Osteoblast (primary cell): ENCODE measurements at regions not wholly inside any gene's neighbourhood (a gene's known extent, or its start where the extent isn't known, plus 50 kb on each side); places are given as distances from the start of the nearest gene placed in this dataset.

ENCODE experiments used
- DNase-seq: peaks from one replicate; pipeline ENCODE4 v3.0.0; 2011; ENCODE audit warnings: low spot score, mixed read lengths; ENCODE audit not compliant: insufficient read length; ENCODE audit errors: missing footprints
- H2AFZ ChIP-seq: 2 replicates; pipeline ENCODE4 v1.6.0; 2011; ENCODE audit warnings: mild to moderate bottlenecking, low read length
- H3K27ac ChIP-seq: 2 replicates; pipeline ENCODE4 v1.5.1; 2011; ENCODE audit warnings: mild to moderate bottlenecking, low read depth, low read length, moderate library complexity
- H3K27me3 ChIP-seq: 2 replicates; pipeline ENCODE4 v1.6.0; 2012; ENCODE audit warnings: mild to moderate bottlenecking, control low read depth, inconsistent platforms, low read length, moderate library complexity; ENCODE audit not compliant: insufficient read depth
- H3K36me3 ChIP-seq: 2 replicates; pipeline ENCODE4 v1.5.1; 2011; ENCODE audit warnings: mild to moderate bottlenecking, low read length, control low read depth, moderate library complexity; ENCODE audit not compliant: insufficient read depth
- H3K4me1 ChIP-seq: 2 replicates; pipeline ENCODE4 v1.5.1; 2011; ENCODE audit warnings: mild to moderate bottlenecking, low read length, control low read depth, moderate library complexity; ENCODE audit not compliant: insufficient read depth
- H3K4me2 ChIP-seq: 2 replicates; pipeline ENCODE4 v1.6.0; 2011; ENCODE audit warnings: mild to moderate bottlenecking, low read length; ENCODE audit not compliant: insufficient read depth
- H3K4me3 ChIP-seq: fragments of 200-600 bp; sonication (generic); 3 replicates; pipeline ENCODE4 v1.5.1; 2012; ENCODE audit warnings: mild to moderate bottlenecking, low read length, inconsistent platforms; ENCODE audit not compliant: insufficient read depth
- H3K79me2 ChIP-seq: 2 replicates; pipeline ENCODE4 v1.6.0; 2012; ENCODE audit warnings: mild to moderate bottlenecking, low read length, control low read depth, inconsistent platforms; ENCODE audit not compliant: insufficient read depth
- H3K9me3 ChIP-seq: 2 replicates; pipeline ENCODE4 v1.5.1; 2011; ENCODE audit warnings: low read depth, low read length, control low read depth
- H4K20me1 ChIP-seq: 2 replicates; pipeline ENCODE4 v1.6.0; 2012; ENCODE audit warnings: mild to moderate bottlenecking, low read length, control low read depth; ENCODE audit not compliant: insufficient read depth
- TF ChIP-seq, protein P1 (sequence below): IDR thresholded peaks from 2 replicates; pipeline ENCODE4 v1.5.1; 2011; ENCODE audit warnings: mild to moderate bottlenecking, low read depth, low read length, moderate library complexity; ENCODE audit errors: extremely low read depth

DNA sequence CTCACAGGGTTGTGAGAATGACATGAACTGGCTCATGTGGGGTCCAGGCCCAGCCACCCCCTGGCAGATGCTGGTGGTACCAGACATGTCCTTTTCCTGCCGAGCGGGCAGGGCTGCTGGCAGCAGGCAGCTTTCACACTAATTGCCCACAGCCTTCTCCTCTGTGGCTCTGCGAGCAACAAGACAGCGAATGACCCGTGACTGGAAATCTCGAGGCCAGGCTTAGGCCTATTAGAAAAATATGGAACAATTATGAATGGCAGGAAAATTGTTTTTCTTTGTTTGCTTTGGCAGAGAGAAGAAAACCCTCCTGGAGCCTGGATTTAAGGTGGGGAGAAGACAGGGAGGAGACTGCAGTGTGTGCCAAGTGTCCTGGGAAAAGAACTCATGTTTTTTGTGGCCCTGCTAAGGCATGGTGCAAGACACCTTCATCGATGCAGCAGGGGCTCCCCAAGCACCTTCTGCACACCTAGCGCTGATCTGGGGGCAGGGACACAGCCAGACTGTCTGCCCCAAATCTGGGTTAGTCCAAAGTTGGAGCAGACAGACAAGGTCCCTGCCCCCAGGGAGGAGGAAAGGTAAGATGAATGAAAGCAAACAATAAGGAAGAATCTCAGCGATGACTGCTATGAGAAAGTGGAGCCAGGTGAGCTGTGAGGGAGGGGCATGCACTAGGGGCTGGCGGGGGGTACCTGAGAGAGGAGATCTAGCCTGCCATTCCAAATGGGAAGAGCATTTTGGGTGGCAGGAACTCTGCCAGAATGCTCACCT is 193.8 kb upstream of the TLE3 start:
- no peaks in the 10 kb centered on the region for H3K79me2 ChIP-seq
- TF ChIP-seq, protein P1, sequence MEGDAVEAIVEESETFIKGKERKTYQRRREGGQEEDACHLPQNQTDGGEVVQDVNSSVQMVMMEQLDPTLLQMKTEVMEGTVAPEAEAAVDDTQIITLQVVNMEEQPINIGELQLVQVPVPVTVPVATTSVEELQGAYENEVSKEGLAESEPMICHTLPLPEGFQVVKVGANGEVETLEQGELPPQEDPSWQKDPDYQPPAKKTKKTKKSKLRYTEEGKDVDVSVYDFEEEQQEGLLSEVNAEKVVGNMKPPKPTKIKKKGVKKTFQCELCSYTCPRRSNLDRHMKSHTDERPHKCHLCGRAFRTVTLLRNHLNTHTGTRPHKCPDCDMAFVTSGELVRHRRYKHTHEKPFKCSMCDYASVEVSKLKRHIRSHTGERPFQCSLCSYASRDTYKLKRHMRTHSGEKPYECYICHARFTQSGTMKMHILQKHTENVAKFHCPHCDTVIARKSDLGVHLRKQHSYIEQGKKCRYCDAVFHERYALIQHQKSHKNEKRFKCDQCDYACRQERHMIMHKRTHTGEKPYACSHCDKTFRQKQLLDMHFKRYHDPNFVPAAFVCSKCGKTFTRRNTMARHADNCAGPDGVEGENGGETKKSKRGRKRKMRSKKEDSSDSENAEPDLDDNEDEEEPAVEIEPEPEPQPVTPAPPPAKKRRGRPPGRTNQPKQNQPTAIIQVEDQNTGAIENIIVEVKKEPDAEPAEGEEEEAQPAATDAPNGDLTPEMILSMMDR = no peak
- no peaks in the 10 kb centered on the region for H3K9me3 ChIP-seq
- no peaks in the 10 kb centered on the region for H4K20me1 ChIP-seq
- peaks cover 4% of the 10 kb centered on the region for H3K27me3 ChIP-seq
- no peaks in the 10 kb centered on the region for H3K36me3 ChIP-seq
- no peak overlapping the region for H3K27ac ChIP-seq
- no peak overlapping the region for H3K4me3 ChIP-seq
- no peak overlapping the region for H3K4me2 ChIP-seq
- H3K4me1 ChIP-seq = no peaks in the 10 kb centered on the region
- no peak overlapping the region for H2AFZ ChIP-seq
- DNase-seq = no peak

DNA sequence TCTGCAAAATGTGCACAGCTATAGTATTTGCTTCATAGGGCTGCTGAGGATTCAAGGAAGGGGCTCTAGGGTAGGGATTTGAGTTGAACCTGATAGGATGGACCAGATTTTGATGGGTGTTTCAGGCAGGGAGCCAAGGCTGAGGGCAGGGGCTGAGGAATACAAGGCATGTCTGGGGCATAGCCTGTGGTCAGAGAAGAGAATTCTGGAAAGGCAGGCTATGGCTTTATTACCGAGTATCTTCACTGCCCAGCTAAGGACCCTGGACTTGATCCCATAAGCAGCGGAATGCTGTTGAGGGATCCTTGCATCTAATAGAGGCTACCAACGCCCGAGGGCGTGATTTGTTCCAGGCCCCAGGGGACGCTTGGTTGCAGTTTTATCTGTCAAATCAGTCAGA is 193.0 kb upstream of the TLE3 start:
- H3K27me3 ChIP-seq = peaks cover 4% of the 10 kb centered on the region
- no peaks in the 10 kb centered on the region for H3K36me3 ChIP-seq
- TF ChIP-seq, protein P1 = no peak
- H3K9me3 ChIP-seq = no peaks in the 10 kb centered on the region
- no peak overlapping the region for H2AFZ ChIP-seq
- no peaks in the 10 kb centered on the region for H3K4me1 ChIP-seq
- no peak for DNase-seq
- H4K20me1 ChIP-seq = no peaks in the 10 kb centered on the region
- H3K79me2 ChIP-seq = no peaks in the 10 kb centered on the region
- no peak overlapping the region for H3K4me2 ChIP-seq
- H3K4me3 ChIP-seq = no peak overlapping the region
- H3K27ac ChIP-seq = no peak overlapping the region

DNA sequence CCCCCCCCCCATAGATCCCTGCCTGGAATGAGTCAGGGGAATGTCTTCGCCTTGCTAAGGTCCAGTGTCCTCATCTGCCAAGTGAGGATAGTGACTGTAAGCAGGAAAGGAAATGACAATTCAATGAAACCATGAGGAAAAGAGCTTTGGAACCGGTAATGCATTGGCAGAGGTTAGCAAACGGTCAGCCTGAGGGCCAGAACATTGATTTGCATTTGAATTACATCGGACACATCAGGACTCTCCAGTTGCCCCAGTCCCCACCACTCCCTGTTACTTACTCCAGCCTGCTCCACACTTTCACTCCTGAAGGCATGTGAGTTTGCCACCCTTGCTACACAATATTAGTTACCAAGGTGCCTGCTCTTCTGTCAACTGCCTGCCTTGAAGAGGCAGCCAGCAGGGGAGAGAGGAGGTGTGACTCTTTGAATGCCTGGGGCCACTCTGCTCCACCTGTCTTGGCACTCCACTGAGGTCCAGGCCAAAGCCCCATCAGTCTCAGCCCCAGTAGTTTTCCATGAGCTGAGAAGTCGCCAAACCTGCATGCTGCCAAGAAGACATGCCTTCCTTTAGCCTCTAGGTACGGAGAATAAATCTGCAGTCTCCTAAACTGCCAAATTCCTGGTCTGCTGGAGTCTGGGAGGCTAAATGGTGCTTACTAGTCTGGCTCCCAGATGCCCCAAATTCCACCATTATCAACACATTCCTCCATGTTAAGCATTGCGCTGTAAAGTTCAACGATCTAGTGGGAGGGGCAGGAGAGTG is 191.7 kb upstream of the TLE3 start:
- Histone ChIP-seq H3K27me3 (peaks cover 4% of the 10 kb centered on the region), H4K20me1 (no peaks in the 10 kb centered on the region), H3K4me2 (no peak overlapping the region), H3K36me3 (no peaks in the 10 kb centered on the region), H3K4me1 (no peaks in the 10 kb centered on the region), H3K9me3 (no peaks in the 10 kb centered on the region), H3K4me3 (no peak overlapping the region), H2AFZ (no peak overlapping the region), H3K27ac (no peak overlapping the region), H3K79me2 (no peaks in the 10 kb centered on the region)
- DNase-seq = no peak
- TF ChIP-seq, protein P1 = no peak

DNA sequence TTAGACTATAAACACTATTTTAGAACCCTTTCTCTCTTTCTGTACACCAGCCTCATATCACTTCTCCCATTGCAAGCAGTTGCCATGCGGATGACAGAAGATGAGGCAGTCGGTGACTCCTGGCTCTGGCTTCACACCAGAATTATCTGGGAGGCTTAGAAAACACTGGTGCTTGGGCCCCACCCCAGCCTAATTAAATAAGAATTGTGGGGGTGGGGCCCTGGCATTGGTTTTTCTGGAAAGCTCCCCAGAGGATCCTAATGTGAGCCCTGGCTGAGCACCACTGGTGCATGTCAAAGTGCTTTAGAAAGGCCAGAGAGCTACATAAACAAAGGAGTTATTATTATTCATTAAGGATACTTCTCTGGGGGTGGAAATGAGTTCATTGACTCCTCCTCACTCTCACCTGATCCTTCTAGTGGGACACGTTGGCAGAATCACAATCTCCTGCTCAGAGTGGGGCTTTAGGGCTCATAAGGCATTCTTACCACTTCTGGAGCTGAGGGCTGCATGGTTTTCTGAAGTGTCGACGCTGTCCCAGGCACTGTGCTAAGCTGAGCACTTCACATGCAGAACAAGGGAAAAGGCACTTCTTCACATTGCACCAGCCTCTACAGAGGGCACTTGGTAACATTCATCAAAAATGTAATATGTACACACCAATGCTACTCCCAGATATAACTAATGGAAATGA is 188.5 kb upstream of the TLE3 start:
- TF ChIP-seq, protein P1 = no peak

More for the DNA sequence above, 188.5 kb upstream of the TLE3 start:
- no peak overlapping the region for H3K4me2 ChIP-seq
- H3K4me1 ChIP-seq = peaks cover 11% of the 10 kb centered on the region
- H3K27ac ChIP-seq = no peak overlapping the region
- H3K9me3 ChIP-seq = no peaks in the 10 kb centered on the region
- H3K36me3 ChIP-seq = no peaks in the 10 kb centered on the region
- H2AFZ ChIP-seq = no peak overlapping the region
- no peaks in the 10 kb centered on the region for H4K20me1 ChIP-seq
- H3K4me3 ChIP-seq = no peak overlapping the region
- H3K27me3 ChIP-seq = no peaks in the 10 kb centered on the region
- DNase-seq = no peak
- no peaks in the 10 kb centered on the region for H3K79me2 ChIP-seq
